ENCODE measurements at regions not wholly inside any gene's neighbourhood (a gene's known extent, or its start where the extent isn't known, plus 50 kb on each side); places are given as distances from the start of the nearest gene placed in this dataset.
A peak's percentile ranks its signal among the peaks of the same experiment; 100 is the strongest.

DNA sequence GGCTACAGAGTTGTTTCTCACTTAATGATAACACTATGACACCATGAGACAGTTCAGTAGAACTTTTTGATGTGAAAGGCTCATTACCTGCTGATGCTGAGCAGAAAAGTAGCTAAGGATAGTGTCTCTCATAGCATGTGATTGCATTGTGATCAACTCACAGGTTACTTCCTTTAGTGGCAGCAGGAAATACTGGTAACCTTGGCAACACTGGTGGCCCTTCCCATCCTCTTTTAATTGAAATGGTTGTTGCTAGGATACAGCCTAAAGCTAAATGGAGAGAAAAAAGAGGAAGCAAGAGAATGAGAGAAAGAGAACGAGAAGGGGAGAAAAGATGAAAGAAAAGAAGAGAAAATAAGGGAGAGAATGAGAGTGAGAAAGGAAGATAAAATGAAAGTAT is 204.7 kb upstream of the GAP43 start:
- Mint-ChIP-seq H3K4me3 (ENCODE audit: unreplicated experiment) (no peak overlapping the region), H3K36me3 (ENCODE audit: unreplicated experiment) (no peaks in the 10 kb centered on the region), H3K4me1 (ENCODE audit: low read depth, unreplicated experiment) (peaks cover 4% of the 10 kb centered on the region), H3K9me3 (ENCODE audit: unreplicated experiment) (no peaks in the 10 kb centered on the region), H3K27ac (ENCODE audit: unreplicated experiment) (no peak overlapping the region), H3K27me3 (ENCODE audit: unreplicated experiment) (no peaks in the 10 kb centered on the region)
- no peak for TF ChIP-seq CTCF (IDR thresholded peaks at IDR 0.05; ENCODE audit: partially characterized antibody, unreplicated experiment)
- no peak for DNase-seq

- no peak for DNase-seq
- Mint-ChIP-seq H3K9me3 (ENCODE audit: unreplicated experiment) (no peaks in the 10 kb centered on the region), H3K27ac (ENCODE audit: unreplicated experiment) (no peak overlapping the region), H3K27me3 (ENCODE audit: unreplicated experiment) (no peaks in the 10 kb centered on the region), H3K4me1 (ENCODE audit: low read depth, unreplicated experiment) (peaks cover 4% of the 10 kb centered on the region), H3K36me3 (ENCODE audit: unreplicated experiment) (no peaks in the 10 kb centered on the region), H3K4me3 (ENCODE audit: unreplicated experiment) (no peak overlapping the region)
- TF ChIP-seq CTCF (IDR thresholded peaks at IDR 0.05; ENCODE audit: partially characterized antibody, unreplicated experiment): no peak
Measured at GRCh38 chr3:115420086-115420485, 203.2 kb upstream of the GAP43 start.

DNA sequence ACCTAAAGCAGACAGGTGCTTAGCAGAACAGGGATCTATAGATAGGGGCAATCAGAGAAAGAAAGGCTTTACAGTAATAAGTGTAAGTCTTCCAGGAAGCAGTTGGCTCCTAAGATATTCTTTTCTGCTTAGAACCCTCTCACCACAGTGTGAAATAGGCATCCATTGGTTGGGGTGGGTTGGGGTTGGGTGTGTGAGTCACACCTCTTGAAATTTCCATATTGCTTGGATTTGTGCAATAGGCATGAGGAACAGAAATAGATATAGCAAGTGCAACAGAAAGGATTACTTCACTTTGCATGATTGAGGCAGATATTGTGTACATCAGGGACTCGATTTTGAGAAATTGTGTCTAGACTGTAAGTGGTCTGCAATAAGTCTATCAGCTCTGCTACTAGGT is 200.1 kb upstream of the GAP43 start:
- Mint-ChIP-seq H3K36me3 (ENCODE audit: unreplicated experiment) (no peaks in the 10 kb centered on the region), H3K27me3 (ENCODE audit: unreplicated experiment) (no peaks in the 10 kb centered on the region), H3K27ac (ENCODE audit: unreplicated experiment) (no peak overlapping the region), H3K4me1 (ENCODE audit: low read depth, unreplicated experiment) (peaks cover 4% of the 10 kb centered on the region), H3K4me3 (ENCODE audit: unreplicated experiment) (no peak overlapping the region), H3K9me3 (ENCODE audit: unreplicated experiment) (no peaks in the 10 kb centered on the region)
- no peak for DNase-seq
- no peak for TF ChIP-seq CTCF (IDR thresholded peaks at IDR 0.05; ENCODE audit: partially characterized antibody, unreplicated experiment)

- DNase-seq: no peak
- Mint-ChIP-seq H3K27me3 (ENCODE audit: unreplicated experiment) (peaks cover 2% of the 10 kb centered on the region), H3K27ac (ENCODE audit: unreplicated experiment) (no peak overlapping the region), H3K4me1 (ENCODE audit: low read depth, unreplicated experiment) (no peaks in the 10 kb centered on the region), H3K9me3 (ENCODE audit: unreplicated experiment) (peaks cover 1% of the 10 kb centered on the region), H3K4me3 (ENCODE audit: unreplicated experiment) (no peak overlapping the region), H3K36me3 (ENCODE audit: unreplicated experiment) (no peaks in the 10 kb centered on the region)
- TF ChIP-seq CTCF (IDR thresholded peaks at IDR 0.05; ENCODE audit: partially characterized antibody, unreplicated experiment): no peak
Measured at GRCh38 chr3:115428841-115429240, 194.5 kb upstream of the GAP43 start.

DNA sequence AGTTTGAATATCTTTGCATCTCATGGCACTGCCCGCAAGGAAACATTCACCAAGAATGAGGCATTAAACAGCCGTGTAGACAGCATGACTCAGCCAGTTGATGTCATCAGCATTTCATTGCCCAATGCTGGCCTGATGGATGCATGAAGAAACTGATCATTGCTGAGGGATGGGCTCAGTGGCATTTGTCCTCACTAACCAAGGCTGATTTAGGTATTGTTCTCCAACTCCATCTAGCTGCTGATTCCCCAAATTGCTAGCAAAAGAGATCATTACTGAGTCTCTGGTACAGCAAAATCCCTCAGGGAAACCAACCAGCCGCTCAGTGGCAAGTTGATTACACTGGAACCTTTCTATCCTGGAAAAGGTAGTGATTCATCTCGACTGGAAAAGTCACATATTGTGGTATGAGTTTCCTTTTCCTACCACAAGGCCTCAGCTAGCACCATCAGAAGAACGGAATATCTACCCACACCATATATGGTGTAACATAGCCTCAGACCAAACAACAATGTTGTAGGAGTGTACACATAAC is 186.5 kb upstream of the GAP43 start:
- TF ChIP-seq CTCF (IDR thresholded peaks at IDR 0.05; ENCODE audit: partially characterized antibody, unreplicated experiment): no peak
- Mint-ChIP-seq H3K4me3 (ENCODE audit: unreplicated experiment) (no peak overlapping the region), H3K27me3 (ENCODE audit: unreplicated experiment) (peaks cover under 1% of the 10 kb centered on the region), H3K4me1 (ENCODE audit: low read depth, unreplicated experiment) (peaks cover 5% of the 10 kb centered on the region), H3K9me3 (ENCODE audit: unreplicated experiment) (peaks cover 1% of the 10 kb centered on the region), H3K27ac (ENCODE audit: unreplicated experiment) (peak overlapping the region; percentile 28), H3K36me3 (ENCODE audit: unreplicated experiment) (no peaks in the 10 kb centered on the region)
- no peak for DNase-seq
